ENCODE measurements at regions not wholly inside any gene's neighbourhood (a gene's known extent, or its start where the extent isn't known, plus 50 kb on each side); places are given as distances from the start of the nearest gene placed in this dataset.

DNA sequence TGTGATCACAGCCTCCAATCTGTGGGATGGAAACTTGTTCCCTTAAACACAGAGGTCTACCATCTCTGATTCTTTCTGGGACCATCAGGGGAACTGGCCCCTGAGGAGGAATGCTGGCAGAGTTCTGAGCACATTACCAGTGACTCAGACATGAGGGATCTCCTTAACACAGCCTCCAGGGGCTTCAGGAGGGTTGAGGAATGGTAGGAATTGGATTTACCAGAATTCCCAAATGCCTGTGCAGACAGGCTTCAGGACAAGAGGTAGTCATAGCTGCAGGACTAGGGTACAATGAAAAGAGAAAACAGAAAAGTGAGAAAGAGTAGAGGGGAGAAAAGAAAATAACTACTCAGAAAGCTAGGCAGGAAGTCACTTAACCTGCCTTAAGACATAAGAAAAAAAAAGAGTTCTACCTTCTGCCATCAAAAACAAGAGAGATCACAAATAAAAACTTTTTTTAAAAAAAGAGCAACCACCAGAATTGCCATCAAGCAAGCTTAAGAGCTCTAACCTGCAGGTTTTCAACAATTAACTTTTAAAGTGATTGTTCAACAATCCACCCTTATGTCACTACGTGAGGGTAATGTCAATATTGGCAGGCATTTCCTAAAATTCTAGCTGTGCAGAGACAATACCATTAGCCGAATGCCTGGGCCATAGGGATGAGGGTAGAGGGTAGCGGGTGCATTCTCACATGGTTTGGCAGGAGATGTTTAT lies 524.4 kb downstream of the BCL11A start:
- no peaks in the 10 kb centered on the region for H3K36me3 Mint-ChIP-seq (ENCODE audit: low read depth)
- no peak overlapping the region for H3K4me3 Mint-ChIP-seq
- peaks cover 8% of the 10 kb centered on the region for H3K9me3 Mint-ChIP-seq
- H3K4me1 Mint-ChIP-seq (ENCODE audit: low read depth), result no peaks in the 10 kb centered on the region
- no peaks in the 10 kb centered on the region for H3K27me3 Mint-ChIP-seq (ENCODE audit: low read depth)
- no peak overlapping the region for H3K27ac Mint-ChIP-seq

DNA sequence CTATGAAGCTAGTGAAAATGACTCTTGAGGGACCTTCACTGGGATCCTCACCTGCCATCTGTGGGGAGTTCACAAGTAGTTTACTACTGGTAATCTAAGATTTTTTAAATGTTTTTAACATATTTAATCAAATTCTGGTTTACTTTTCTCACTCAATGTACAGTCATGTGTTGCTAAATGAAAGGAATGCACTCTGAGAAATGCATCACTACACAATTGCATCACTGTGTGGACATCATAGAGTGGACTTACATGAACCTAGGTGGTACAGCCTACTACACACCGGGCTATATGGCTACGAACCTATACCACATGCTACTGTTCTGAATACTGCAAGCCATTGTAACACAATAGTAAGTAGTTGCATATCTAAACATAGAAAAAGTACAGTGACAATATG lies 528.0 kb downstream of the BCL11A start:
- no peaks in the 10 kb centered on the region for H3K27me3 Mint-ChIP-seq (ENCODE audit: low read depth)
- H3K27ac Mint-ChIP-seq, result no peak overlapping the region
- no peak overlapping the region for H3K4me3 Mint-ChIP-seq
- H3K9me3 Mint-ChIP-seq, result peaks cover under 1% of the 10 kb centered on the region
- H3K36me3 Mint-ChIP-seq (ENCODE audit: low read depth), result no peaks in the 10 kb centered on the region
- no peaks in the 10 kb centered on the region for H3K4me1 Mint-ChIP-seq (ENCODE audit: low read depth)

DNA sequence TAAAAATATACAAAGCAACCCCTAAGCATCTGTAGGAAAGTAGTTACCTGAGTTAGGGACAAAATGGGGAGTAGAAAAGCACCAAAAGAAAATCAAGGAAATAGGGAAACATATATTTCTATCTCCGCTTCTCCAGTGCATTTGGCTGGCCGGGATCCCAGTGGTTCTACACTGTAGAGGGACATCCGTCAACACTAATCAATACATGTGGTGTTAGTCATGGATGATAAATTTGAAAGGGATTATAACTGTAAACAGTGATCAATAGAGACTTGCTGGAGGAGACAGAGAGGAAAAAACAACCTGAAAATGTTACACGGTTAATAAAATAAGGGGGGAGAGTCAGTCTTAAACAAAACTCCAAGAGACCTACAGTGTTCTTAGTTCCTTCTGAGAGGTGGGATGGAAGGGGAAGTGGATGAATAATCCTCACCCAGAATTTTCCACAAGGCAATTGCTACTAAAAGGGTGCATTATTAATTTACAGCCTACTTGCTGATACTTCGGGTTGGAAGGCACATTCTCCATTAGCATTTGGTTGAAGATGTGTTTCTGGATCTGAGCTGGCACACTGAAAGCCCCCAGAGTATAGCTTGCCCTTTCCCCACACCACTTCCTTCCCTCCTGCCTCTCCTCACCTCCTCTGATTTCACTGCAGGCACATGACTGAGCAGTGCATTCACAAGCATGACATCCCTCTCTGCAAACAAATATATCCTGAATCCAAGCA lies 530.0 kb downstream of the BCL11A start:
- Mint-ChIP-seq H3K4me3 (no peak overlapping the region), H3K27me3 (ENCODE audit: low read depth) (no peaks in the 10 kb centered on the region), H3K36me3 (ENCODE audit: low read depth) (no peaks in the 10 kb centered on the region), H3K9me3 (no peaks in the 10 kb centered on the region), H3K27ac (no peak overlapping the region), H3K4me1 (ENCODE audit: low read depth) (no peaks in the 10 kb centered on the region)

DNA sequence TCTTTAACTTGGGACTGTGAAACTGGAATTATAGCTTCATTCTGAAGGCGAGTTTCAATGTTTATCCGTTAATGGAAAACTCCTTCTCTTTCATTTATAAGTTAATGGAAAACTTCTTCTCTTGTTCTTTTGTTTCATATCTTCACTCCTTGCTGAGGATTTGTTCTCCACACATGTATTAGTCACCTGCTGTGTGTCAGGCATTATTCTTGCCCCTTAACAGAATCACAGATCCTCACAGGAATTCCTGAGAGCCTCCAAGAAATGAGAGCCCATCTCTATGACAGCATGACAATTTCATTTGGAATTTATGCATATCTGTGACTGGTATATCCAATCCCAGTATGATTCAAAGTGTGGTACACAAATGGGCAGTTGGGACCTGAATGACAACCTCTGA lies 545.8 kb downstream of the BCL11A start:
- Mint-ChIP-seq H3K27ac (no peak overlapping the region), H3K27me3 (ENCODE audit: low read depth) (no peaks in the 10 kb centered on the region), H3K4me3 (no peak overlapping the region), H3K4me1 (ENCODE audit: low read depth) (no peaks in the 10 kb centered on the region), H3K36me3 (ENCODE audit: low read depth) (no peaks in the 10 kb centered on the region), H3K9me3 (no peaks in the 10 kb centered on the region)

DNA sequence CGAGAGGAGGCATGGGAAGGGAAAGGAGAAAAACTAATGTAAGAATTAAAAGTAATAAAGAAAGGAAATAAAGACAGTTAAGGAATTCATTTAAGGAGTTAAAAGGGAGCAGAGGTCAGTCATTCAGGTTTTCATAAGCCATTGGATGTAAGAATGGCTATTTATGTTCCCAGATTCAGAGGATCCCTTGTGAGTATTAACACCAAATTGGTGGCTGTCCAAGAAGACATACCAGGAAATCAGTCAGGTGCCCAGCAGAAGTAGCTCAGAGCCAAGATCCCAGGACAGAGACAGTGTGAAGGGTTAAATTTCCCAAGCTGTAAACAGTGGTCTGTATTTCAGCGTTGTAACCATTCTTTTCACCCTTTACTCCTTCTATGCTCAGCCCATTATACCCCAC lies 550.4 kb downstream of the BCL11A start:
- Mint-ChIP-seq H3K9me3 (no peaks in the 10 kb centered on the region), H3K27ac (no peak overlapping the region), H3K27me3 (ENCODE audit: low read depth) (no peaks in the 10 kb centered on the region), H3K36me3 (ENCODE audit: low read depth) (no peaks in the 10 kb centered on the region), H3K4me1 (ENCODE audit: low read depth) (no peaks in the 10 kb centered on the region), H3K4me3 (no peak overlapping the region)

DNA sequence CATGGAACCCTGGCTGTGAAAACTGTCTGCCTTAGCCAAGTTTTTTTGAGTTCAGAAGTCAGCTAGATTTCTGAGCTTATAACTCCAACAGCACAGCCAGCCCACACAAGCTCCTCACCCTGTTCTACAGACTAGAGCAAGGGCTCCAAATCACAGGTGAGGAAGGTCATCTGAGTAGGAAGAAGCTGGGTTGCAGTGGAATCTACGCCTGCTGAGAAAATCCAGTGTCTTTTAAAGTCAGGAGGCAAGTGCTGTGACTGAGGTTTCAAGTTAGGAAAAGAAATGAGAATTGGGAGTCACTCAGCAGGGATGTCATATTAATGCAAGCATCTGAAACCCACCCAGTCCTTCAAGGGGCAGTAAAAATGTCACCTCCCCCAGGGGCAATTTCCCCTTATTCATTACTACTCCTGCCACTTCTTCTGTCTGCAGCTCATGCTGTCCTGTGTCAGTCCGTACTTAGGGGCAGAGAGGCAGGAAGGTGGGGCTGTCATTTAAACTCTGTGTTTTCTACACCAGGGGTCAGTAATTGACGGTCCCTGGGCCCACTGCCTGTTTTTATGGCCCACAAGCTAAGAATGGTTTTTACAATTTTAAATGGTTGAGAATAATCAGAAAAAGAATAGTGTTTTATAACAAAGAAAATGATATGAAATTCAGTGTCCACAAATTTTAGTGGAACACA lies 551.1 kb downstream of the BCL11A start:
- H3K27ac Mint-ChIP-seq, result no peak overlapping the region
- H3K4me1 Mint-ChIP-seq (ENCODE audit: low read depth), result no peaks in the 10 kb centered on the region
- H3K9me3 Mint-ChIP-seq, result no peaks in the 10 kb centered on the region
- H3K27me3 Mint-ChIP-seq (ENCODE audit: low read depth), result no peaks in the 10 kb centered on the region
- H3K4me3 Mint-ChIP-seq, result no peak overlapping the region
- H3K36me3 Mint-ChIP-seq (ENCODE audit: low read depth), result no peaks in the 10 kb centered on the region

DNA sequence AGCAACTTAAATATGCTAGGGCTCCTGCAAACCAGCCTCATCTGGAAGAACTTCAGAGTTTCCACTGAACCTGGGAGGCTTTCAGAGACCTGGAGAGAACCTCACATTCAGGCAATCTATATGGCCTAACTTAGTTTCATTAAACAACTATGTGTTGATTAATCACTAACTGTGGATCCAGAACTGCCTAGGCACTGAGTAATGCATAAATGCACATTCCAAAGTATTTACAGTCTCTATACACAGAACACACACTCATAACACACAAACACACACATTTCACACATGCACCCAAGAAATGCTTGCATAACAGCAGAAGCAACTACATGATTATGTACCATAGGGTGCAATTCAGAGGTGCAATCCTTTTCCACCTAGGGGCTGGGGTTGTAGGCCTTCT lies 552.8 kb downstream of the BCL11A start:
- Mint-ChIP-seq H3K4me3 (no peak overlapping the region), H3K9me3 (no peaks in the 10 kb centered on the region), H3K27ac (no peak overlapping the region), H3K4me1 (ENCODE audit: low read depth) (no peaks in the 10 kb centered on the region), H3K27me3 (ENCODE audit: low read depth) (no peaks in the 10 kb centered on the region), H3K36me3 (ENCODE audit: low read depth) (no peaks in the 10 kb centered on the region)

DNA sequence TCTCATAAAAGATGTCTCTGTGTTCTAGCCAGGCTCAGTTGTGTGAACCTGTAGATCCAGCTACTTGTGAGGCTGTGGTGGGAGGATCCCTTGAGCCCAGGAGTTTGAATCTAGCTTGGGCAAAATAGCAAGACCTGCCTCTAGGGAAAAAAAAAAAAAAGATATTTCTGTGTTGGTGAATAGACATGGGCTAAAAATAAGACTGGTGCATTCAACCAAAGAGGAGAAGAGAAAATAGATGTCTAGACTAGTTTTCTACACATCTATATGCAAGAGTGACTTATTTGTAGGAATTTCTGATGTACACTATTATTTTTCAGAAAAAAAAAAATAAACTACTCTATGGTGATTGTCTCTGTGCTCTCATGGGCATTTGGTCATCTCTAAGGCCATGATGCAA lies 555.1 kb downstream of the BCL11A start:
- no peaks in the 10 kb centered on the region for H3K9me3 Mint-ChIP-seq
- no peaks in the 10 kb centered on the region for H3K36me3 Mint-ChIP-seq (ENCODE audit: low read depth)
- no peaks in the 10 kb centered on the region for H3K4me1 Mint-ChIP-seq (ENCODE audit: low read depth)
- H3K27me3 Mint-ChIP-seq (ENCODE audit: low read depth), result no peaks in the 10 kb centered on the region
- no peak overlapping the region for H3K4me3 Mint-ChIP-seq
- no peak overlapping the region for H3K27ac Mint-ChIP-seq

DNA sequence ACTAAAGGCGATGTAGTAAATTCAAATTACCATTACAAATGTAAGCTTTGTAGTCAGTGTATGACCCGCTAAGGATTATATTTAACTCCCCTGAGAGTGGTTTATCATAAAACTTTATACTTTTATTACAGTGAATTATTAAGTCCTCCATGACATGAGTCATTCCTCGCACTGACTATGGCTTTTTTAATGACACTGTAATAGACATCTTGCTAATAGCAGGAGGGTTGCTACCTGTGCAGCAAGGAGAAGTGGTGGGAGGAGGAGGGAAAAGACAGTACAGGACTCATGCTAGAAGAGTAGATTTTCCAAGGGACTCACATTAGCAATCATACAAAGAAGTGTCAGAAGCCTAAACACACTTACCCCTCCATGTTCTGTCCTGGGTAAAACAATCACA lies 556.1 kb downstream of the BCL11A start:
- Mint-ChIP-seq H3K27me3 (ENCODE audit: low read depth) (no peaks in the 10 kb centered on the region), H3K9me3 (no peaks in the 10 kb centered on the region), H3K27ac (no peak overlapping the region), H3K4me3 (no peak overlapping the region), H3K4me1 (ENCODE audit: low read depth) (no peaks in the 10 kb centered on the region), H3K36me3 (ENCODE audit: low read depth) (no peaks in the 10 kb centered on the region)

DNA sequence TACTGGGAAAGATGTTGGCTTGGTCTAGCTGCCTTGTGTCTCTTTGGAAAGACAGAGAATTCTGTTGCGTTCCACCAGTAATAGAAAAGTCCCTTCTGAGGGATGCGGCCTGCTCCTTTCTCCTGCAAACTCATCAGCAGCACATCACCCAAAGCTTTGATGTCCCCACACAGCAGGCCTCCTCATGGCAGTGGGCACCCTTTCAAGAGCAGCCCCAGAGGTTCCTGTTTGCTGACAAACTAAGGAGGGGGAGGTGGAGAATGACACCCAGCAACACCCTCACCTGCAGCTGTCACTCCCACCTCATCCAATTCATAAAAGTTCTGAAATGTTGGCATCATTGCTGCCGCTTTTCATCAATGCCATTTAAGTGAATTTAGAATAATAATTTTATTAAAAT lies 556.6 kb downstream of the BCL11A start:
- H3K27me3 Mint-ChIP-seq (ENCODE audit: low read depth), result no peaks in the 10 kb centered on the region
- H3K36me3 Mint-ChIP-seq (ENCODE audit: low read depth), result no peaks in the 10 kb centered on the region

DNA sequence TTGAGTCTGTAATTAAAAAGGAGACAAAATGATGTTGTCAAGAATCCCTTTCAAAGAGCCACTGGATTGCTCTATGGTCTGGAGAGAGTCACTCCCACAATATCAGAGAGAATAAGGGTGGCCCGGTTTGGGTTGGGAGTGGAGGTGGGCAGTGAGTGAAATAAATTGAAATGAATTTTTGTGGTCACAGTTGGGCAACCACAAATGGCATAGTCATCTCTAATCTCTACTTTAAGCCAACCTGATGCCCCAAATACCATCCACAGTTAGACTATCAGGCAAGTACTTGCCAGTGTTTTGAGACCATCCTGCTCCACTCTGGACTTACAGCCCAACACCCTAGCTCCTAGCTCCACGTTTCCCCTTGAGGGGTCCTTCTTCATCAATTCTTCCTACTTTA lies 559.7 kb downstream of the BCL11A start:
- Mint-ChIP-seq H3K36me3 (ENCODE audit: low read depth) (no peaks in the 10 kb centered on the region), H3K9me3 (no peaks in the 10 kb centered on the region), H3K4me3 (no peak overlapping the region), H3K27me3 (ENCODE audit: low read depth) (no peaks in the 10 kb centered on the region), H3K27ac (no peak overlapping the region), H3K4me1 (ENCODE audit: low read depth) (no peaks in the 10 kb centered on the region)

More for the DNA sequence above, 556.6 kb downstream of the BCL11A start:
- H3K4me3 Mint-ChIP-seq, result no peak overlapping the region
- H3K4me1 Mint-ChIP-seq (ENCODE audit: low read depth), result no peaks in the 10 kb centered on the region
- no peaks in the 10 kb centered on the region for H3K9me3 Mint-ChIP-seq
- no peak overlapping the region for H3K27ac Mint-ChIP-seq

DNA sequence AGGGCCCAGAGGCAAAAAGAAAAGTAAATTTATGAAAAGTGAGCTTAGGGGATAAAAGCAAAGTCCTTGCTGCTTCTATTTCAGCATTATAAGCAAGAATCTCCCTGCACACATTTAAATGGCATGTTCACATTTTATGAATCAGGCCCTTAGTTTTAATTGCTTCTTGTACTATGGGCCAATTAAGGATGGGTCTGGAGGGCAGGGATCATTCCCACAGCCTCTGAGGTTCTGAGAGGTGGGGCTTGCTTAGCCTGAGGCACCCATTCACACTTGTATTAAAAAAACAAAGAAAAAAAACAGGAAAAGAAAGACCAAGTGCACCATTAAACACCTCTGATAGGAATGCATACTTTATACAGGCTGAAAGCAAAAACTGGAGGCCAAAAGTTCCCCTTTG lies 565.1 kb downstream of the BCL11A start:
- Mint-ChIP-seq H3K4me3 (no peak overlapping the region), H3K36me3 (ENCODE audit: low read depth) (no peaks in the 10 kb centered on the region), H3K9me3 (no peaks in the 10 kb centered on the region), H3K27ac (no peak overlapping the region), H3K4me1 (ENCODE audit: low read depth) (no peaks in the 10 kb centered on the region), H3K27me3 (ENCODE audit: low read depth) (no peaks in the 10 kb centered on the region)

DNA sequence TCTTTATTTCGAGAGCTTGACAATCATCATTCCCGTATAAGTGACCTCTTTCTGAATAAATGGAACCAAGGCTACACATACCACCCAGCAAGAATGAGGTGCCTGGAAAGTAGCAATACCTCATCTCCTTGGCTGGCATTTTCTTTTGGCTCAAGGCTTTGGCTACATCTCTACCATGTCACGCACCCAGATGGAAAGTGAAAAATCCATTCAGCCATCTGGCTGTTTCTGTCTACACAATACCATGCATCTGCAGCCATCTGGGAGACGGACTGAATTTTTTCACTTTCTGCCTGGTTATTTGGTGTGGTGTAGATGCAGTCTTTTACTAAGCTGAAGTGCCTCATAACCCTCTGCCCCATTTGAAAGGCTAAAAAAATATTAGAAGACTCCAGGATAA lies 566.9 kb downstream of the BCL11A start:
- H3K36me3 Mint-ChIP-seq (ENCODE audit: low read depth), result no peaks in the 10 kb centered on the region
- no peaks in the 10 kb centered on the region for H3K27me3 Mint-ChIP-seq (ENCODE audit: low read depth)
- no peaks in the 10 kb centered on the region for H3K9me3 Mint-ChIP-seq
- H3K4me3 Mint-ChIP-seq, result no peak overlapping the region
- H3K27ac Mint-ChIP-seq, result no peak overlapping the region
- no peaks in the 10 kb centered on the region for H3K4me1 Mint-ChIP-seq (ENCODE audit: low read depth)

DNA sequence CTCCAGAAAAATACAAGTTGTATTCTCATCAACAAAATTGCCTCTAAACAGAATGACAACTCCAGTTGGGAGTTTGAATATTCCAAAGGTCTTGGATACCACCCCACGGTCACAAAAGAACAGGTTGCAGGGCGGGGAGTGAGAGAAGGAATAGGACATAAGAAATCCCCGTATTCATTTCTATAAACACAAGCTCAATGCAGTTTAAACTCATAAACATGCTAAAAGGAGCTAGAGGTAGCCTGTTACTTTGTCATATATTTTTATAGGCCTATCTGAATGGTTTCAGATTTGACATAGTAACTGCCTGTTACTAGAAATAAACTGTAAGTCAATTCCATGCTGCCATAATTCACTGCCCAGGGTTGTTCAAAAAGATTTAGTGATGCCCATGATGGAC lies 567.5 kb downstream of the BCL11A start:
- no peak overlapping the region for H3K27ac Mint-ChIP-seq
- H3K36me3 Mint-ChIP-seq (ENCODE audit: low read depth), result no peaks in the 10 kb centered on the region
- no peaks in the 10 kb centered on the region for H3K9me3 Mint-ChIP-seq
- H3K4me1 Mint-ChIP-seq (ENCODE audit: low read depth), result no peaks in the 10 kb centered on the region
- H3K27me3 Mint-ChIP-seq (ENCODE audit: low read depth), result no peaks in the 10 kb centered on the region
- H3K4me3 Mint-ChIP-seq, result no peak overlapping the region

All from T-helper 1 cell treated with Interleukin-12 subunit alpha and Interleukin-12 subunit beta and Interleukin-4 antibody, amounts not matched to agents 30 μg/mL and 1 μg/mL, for 36 hours (primary cell).